ENCODE measurements at regions not wholly inside any gene's neighbourhood (a gene's known extent, or its start where the extent isn't known, plus 50 kb on each side); places are given as distances from the start of the nearest gene placed in this dataset.

DNA sequence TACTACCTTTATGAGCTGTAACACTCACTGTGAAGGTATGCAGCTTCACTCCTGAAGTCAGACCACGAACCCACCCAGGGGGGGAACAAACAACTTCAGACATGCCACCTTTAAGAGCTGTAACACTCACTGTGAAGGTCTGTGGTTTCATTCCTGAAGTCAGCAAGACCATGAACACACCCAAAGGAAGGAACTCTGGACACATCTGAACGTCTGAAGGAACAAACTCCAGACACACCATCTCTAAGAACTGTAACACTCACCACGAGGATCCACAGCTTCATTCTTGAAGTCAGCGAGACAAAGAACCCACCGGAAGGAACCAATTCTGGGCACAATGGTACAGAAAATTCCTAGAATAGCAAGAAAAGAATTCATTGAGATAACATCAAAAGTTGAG lies 1796.5 kb upstream of the MIR17HG start (continued):
- TF ChIP-seq, protein P1, sequence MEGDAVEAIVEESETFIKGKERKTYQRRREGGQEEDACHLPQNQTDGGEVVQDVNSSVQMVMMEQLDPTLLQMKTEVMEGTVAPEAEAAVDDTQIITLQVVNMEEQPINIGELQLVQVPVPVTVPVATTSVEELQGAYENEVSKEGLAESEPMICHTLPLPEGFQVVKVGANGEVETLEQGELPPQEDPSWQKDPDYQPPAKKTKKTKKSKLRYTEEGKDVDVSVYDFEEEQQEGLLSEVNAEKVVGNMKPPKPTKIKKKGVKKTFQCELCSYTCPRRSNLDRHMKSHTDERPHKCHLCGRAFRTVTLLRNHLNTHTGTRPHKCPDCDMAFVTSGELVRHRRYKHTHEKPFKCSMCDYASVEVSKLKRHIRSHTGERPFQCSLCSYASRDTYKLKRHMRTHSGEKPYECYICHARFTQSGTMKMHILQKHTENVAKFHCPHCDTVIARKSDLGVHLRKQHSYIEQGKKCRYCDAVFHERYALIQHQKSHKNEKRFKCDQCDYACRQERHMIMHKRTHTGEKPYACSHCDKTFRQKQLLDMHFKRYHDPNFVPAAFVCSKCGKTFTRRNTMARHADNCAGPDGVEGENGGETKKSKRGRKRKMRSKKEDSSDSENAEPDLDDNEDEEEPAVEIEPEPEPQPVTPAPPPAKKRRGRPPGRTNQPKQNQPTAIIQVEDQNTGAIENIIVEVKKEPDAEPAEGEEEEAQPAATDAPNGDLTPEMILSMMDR (conservative IDR thresholded peaks at IDR 0.05; ENCODE audit: low read depth in 2 of 2): no peak
- TF ChIP-seq, protein P2, sequence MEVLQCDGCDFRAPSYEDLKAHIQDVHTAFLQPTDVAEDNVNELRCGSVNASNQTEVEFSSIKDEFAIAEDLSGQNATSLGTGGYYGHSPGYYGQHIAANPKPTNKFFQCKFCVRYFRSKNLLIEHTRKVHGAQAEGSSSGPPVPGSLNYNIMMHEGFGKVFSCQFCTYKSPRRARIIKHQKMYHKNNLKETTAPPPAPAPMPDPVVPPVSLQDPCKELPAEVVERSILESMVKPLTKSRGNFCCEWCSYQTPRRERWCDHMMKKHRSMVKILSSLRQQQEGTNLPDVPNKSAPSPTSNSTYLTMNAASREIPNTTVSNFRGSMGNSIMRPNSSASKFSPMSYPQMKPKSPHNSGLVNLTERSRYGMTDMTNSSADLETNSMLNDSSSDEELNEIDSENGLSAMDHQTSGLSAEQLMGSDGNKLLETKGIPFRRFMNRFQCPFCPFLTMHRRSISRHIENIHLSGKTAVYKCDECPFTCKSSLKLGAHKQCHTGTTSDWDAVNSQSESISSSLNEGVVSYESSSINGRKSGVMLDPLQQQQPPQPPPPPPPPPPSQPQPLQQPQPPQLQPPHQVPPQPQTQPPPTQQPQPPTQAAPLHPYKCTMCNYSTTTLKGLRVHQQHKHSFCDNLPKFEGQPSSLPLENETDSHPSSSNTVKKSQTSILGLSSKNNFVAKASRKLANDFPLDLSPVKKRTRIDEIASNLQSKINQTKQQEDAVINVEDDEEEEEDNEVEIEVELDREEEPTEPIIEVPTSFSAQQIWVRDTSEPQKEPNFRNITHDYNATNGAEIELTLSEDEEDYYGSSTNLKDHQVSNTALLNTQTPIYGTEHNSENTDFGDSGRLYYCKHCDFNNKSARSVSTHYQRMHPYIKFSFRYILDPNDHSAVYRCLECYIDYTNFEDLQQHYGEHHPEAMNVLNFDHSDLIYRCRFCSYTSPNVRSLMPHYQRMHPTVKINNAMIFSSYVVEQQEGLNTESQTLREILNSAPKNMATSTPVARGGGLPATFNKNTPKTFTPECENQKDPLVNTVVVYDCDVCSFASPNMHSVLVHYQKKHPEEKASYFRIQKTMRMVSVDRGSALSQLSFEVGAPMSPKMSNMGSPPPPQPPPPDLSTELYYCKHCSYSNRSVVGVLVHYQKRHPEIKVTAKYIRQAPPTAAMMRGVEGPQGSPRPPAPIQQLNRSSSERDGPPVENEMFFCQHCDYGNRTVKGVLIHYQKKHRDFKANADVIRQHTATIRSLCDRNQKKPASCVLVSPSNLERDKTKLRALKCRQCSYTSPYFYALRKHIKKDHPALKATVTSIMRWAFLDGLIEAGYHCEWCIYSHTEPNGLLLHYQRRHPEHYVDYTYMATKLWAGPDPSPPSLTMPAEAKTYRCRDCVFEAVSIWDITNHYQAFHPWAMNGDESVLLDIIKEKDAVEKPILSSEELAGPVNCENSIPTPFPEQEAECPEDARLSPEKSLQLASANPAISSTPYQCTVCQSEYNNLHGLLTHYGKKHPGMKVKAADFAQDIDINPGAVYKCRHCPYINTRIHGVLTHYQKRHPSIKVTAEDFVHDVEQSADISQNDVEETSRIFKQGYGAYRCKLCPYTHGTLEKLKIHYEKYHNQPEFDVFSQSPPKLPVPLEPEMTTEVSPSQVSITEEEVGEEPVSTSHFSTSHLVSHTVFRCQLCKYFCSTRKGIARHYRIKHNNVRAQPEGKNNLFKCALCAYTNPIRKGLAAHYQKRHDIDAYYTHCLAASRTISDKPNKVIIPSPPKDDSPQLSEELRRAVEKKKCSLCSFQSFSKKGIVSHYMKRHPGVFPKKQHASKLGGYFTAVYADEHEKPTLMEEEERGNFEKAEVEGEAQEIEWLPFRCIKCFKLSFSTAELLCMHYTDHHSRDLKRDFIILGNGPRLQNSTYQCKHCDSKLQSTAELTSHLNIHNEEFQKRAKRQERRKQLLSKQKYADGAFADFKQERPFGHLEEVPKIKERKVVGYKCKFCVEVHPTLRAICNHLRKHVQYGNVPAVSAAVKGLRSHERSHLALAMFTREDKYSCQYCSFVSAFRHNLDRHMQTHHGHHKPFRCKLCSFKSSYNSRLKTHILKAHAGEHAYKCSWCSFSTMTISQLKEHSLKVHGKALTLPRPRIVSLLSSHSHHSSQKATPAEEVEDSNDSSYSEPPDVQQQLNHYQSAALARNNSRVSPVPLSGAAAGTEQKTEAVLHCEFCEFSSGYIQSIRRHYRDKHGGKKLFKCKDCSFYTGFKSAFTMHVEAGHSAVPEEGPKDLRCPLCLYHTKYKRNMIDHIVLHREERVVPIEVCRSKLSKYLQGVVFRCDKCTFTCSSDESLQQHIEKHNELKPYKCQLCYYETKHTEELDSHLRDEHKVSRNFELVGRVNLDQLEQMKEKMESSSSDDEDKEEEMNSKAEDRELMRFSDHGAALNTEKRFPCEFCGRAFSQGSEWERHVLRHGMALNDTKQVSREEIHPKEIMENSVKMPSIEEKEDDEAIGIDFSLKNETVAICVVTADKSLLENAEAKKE (CRISPR knock-in tag; IDR thresholded peaks at IDR 0.05): no peak
- no peak for TF ChIP-seq ZNF331 (CRISPR knock-in tag; IDR thresholded peaks at IDR 0.05; ENCODE audit: low read depth)
- TF ChIP-seq JUNB (IDR thresholded peaks at IDR 0.05; ENCODE audit: unreplicated experiment): no peak

DNA sequence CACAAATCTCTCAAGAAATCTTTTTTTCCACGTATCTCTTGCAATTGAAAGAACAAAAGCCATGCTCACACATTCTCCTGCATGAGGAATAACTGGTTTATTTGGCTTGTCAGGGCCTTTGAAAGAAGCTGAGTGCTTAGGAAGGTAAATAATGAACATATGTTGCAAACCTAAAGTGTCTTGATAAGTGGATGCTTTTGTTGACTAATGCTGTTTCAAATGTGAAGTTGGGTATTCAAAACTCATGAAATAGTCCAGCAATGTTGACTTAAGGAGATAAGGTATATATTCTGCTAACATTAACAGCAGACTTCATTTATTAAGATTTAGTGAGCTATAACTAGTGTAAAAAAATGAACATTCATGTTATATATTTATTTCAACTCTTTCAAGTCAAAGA lies 1792.7 kb upstream of the MIR17HG start:
- H3K27me3 Mint-ChIP-seq (ENCODE audit: insufficient read depth, low read depth, poor library complexity): no peaks in the 10 kb centered on the region
- Histone ChIP-seq H3K4me2 (no peak overlapping the region), H3K36me3 (ENCODE audit: insufficient read depth) (no peaks in the 10 kb centered on the region), H3K79me2 (replicated peaks; ENCODE audit: insufficient read depth) (no peaks in the 10 kb centered on the region), H3K4me3 (no peak overlapping the region), H2AFZ (0 out of 2 replicates have a peak overlapping the region, but pooled peaks have one; percentile 34), H4K20me1 (replicated peaks; ENCODE audit: insufficient read depth) (no peaks in the 10 kb centered on the region), H3K27ac (ENCODE audit: low read depth) (no peak overlapping the region), H3K27me3 (ENCODE audit: insufficient read depth) (no peaks in the 10 kb centered on the region), H3K4me1 (ENCODE audit: insufficient read depth) (no peaks in the 10 kb centered on the region), H3F3A (replicated peaks; ENCODE audit: low read depth) (no peaks in the 10 kb centered on the region), H3K9me2 (ENCODE audit: insufficient read depth) (peaks cover 8% of the 10 kb centered on the region; the same call in 1 of the 2 replicates)
- H3K27ac Mint-ChIP-seq: no peak overlapping the region
- no peak overlapping the region for H3K4me3 Mint-ChIP-seq
- no peak for ATAC-seq
- no peaks in the 10 kb centered on the region for H3K36me3 Mint-ChIP-seq (ENCODE audit: low read depth)
- H3K9me3 Mint-ChIP-seq: no peaks in the 10 kb centered on the region
- no peak for DNase-seq (ENCODE audit: low spot score)
- no peaks in the 10 kb centered on the region for H3K4me1 Mint-ChIP-seq
- TF ChIP-seq, protein P2 (CRISPR knock-in tag; IDR thresholded peaks at IDR 0.05): no peak
- TF ChIP-seq EZH2 (IDR thresholded peaks at IDR 0.05; ENCODE audit: low read depth, unreplicated experiment) (no peak), STAT1 (IDR thresholded peaks at IDR 0.05; ENCODE audit: unreplicated experiment) (no peak)

Data from GM23338 (cell line).